ENCODE measurements at regions not wholly inside any gene's neighbourhood (a gene's known extent, or its start where the extent isn't known, plus 50 kb on each side); places are given as distances from the start of the nearest gene placed in this dataset.

DNA sequence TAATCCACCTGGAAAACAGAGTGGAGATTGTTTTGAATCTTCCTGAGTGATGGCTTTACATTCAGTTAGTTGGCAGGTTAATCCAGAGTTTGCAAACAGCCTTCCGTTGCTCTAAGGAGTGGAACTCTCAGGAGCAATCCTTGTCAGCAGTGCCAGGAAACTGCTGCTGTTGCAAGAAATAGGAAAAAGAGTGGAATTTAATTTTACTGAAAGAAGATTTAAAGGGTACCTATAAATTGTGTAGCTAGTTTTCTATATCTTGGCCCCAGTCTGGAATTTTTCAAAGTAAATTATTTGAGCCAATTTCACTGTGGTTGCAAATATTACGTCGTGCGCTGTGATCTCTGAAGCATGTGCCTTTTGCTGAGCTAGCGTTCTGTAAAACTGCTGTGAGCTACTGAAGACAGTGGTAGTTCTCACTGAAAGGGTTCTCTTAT is 55.5 kb upstream of the SLC5A12 start:
- TF ChIP-seq POLR2AphosphoS5 (IDR thresholded peaks at IDR 0.05; ENCODE audit: low read depth, low read length): no peak
- TF ChIP-seq, protein P1, sequence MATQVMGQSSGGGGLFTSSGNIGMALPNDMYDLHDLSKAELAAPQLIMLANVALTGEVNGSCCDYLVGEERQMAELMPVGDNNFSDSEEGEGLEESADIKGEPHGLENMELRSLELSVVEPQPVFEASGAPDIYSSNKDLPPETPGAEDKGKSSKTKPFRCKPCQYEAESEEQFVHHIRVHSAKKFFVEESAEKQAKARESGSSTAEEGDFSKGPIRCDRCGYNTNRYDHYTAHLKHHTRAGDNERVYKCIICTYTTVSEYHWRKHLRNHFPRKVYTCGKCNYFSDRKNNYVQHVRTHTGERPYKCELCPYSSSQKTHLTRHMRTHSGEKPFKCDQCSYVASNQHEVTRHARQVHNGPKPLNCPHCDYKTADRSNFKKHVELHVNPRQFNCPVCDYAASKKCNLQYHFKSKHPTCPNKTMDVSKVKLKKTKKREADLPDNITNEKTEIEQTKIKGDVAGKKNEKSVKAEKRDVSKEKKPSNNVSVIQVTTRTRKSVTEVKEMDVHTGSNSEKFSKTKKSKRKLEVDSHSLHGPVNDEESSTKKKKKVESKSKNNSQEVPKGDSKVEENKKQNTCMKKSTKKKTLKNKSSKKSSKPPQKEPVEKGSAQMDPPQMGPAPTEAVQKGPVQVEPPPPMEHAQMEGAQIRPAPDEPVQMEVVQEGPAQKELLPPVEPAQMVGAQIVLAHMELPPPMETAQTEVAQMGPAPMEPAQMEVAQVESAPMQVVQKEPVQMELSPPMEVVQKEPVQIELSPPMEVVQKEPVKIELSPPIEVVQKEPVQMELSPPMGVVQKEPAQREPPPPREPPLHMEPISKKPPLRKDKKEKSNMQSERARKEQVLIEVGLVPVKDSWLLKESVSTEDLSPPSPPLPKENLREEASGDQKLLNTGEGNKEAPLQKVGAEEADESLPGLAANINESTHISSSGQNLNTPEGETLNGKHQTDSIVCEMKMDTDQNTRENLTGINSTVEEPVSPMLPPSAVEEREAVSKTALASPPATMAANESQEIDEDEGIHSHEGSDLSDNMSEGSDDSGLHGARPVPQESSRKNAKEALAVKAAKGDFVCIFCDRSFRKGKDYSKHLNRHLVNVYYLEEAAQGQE (IDR thresholded peaks at IDR 0.05; ENCODE audit: insufficient read depth in 1 of 2, low read depth in 2 of 2, low read length in 2 of 2): no peak
